NT2/D1 (cell line): ENCODE measurements at regions not wholly inside any gene's neighbourhood (a gene's known extent, or its start where the extent isn't known, plus 50 kb on each side); places are given as distances from the start of the nearest gene placed in this dataset.

ENCODE experiments used
- SUZ12 ChIP-seq: IDR thresholded peaks from 2 replicates; pipeline ENCODE4 v1.6.1; 2011; ENCODE audit not compliant: insufficient read length, insufficient read depth; ENCODE audit errors: extremely low read depth
- YY1 ChIP-seq: IDR thresholded peaks from 2 replicates; pipeline ENCODE4 v1.6.1; 2011; ENCODE audit not compliant: insufficient read length, insufficient read depth

DNA sequence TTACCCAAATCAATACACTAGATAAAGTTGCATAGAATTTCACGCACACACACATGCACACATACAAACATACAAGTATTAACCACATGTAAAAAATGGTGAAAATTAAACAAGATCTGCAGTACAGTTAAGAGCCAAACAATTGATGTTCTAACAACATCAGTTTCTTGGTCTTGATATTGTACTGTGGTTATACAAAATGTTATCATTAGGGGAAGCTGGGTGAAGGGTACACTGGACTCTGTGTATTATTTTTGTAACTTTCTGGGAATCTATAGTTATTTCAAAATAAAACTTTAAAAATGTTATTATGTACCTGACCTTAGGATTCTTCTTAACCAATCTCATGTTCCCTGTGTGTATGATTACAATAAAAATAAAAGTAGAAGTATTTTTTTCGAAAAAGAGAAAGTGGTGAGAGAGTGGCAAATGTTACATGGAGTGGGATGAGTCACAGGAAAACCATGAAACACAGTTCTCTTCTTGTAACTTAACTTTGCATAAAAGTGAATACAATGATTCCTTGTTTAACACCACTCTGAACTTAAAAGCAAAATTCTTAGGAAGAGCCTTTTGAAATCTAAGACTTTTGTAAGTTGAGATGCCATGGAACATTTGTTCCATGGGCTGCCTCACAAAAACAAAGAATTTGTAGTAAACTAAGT lies 101.6 kb upstream of the RUNX1 start:
- TF ChIP-seq YY1, result no peak
- no peak for TF ChIP-seq SUZ12
